Stimulated activated CD8-positive, alpha-beta memory T cell treated with anti-CD3 and anti-CD28 coated beads, Interleukin-15, amount 100 ng/mL, for 48 hours (primary cell): ENCODE measurements at regions not wholly inside any gene's neighbourhood (a gene's known extent, or its start where the extent isn't known, plus 50 kb on each side); places are given as distances from the start of the nearest gene placed in this dataset.
"Not testable (repeated sequence)": the region's sequence is repeated elsewhere in the genome, so short reads cannot be mapped to it uniquely, and the experiment has no call there.

ENCODE experiments used
- DNase-seq, 2 donors: peaks; one replicate each; pipeline ENCODE4 v3.0.0-alpha.2; 2020; ENCODE audit warnings: low read depth in 2 of 2

- no peak for DNase-seq
These were observed 57.7 kb downstream of the RAD51AP2 start for GRCh38 chr2:17460371-17461086.

- no peak for DNase-seq
These were observed 62.9 kb downstream of the RAD51AP2 start for GRCh38 chr2:17455343-17455742.

- not testable (repeated sequence) for DNase-seq
These were observed 72.0 kb downstream of the RAD51AP2 start for GRCh38 chr2:17446191-17446590.

- no peak for DNase-seq
These were observed 72.5 kb downstream of the RAD51AP2 start for GRCh38 chr2:17445744-17446143.

GRCh38 chr2:17442334-17442733 lies 75.9 kb downstream of the RAD51AP2 start:
- DNase-seq: no peak

GRCh38 chr2:17441790-17442189 lies 76.5 kb downstream of the RAD51AP2 start:
- no peak for DNase-seq

- no peak for DNase-seq
These were observed 77.0 kb downstream of the RAD51AP2 start for GRCh38 chr2:17441055-17441771.

- no peak for DNase-seq
These were observed 87.9 kb downstream of the RAD51AP2 start for GRCh38 chr2:17430326-17430725.

DNA sequence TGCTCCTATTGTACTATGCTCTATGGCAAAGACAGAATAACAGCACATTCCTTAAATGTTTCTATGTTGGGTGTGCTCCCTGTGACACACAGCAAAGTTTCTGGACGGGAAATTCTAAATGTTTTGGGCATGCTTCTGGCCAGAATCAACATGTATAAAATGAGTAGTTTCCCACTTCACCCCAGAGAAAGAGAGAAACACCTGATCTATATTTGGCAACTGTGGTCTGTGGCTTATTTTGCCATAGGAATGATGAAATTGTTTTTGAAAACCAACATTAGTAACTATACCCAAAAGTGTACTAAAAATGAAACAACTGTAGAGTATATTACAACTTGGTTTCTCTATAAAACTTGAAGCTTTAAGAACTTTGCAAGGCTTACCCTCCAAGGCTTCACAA lies 89.1 kb downstream of the RAD51AP2 start:
- no peak for DNase-seq

DNA sequence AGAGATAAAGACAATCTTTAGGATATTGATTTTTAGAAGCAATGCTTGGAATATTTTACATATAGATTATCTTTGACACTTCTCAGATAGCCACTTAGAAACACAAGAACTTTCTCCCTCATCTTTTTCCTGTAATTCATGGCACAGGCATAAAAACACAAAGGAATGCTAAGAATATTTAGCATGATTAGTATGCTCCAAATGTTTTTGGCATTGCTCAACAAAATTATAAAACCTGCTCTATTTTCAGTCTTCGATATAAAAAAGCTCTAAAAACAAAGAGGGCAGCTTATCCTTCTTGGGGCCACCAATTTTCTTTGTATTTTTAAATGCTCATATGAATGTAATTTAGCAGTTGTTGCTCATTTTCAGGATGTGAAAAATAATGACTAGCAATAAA lies 90.8 kb downstream of the RAD51AP2 start:
- DNase-seq: no peak

GRCh38 chr2:17426743-17427142 lies 91.5 kb downstream of the RAD51AP2 start:
- no peak for DNase-seq

- DNase-seq: no peak
These were observed 96.2 kb downstream of the RAD51AP2 start for GRCh38 chr2:17422061-17422460.

DNA sequence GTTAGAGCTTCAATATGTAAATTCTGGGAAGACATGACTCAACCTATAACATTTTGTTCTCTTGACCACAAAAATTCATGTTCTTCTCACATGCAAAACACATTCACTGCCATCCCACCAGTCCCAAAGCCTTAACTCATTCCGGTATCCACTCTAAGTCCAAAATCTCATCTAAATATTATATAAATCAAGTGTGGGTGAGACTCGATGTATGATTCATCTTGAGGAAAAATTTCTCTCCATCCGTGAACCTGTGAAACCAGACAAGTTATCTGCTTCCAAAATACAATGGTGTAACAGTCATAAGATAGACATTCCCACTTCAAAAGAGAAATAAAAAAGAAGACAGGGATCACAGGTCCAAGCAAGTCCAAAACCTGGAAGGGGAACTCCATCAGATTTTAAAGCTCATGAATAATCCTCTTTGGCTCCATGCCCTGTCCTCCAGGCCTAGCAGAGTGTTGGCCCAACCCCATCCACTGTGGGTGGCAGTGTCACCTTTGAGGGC lies 101.3 kb downstream of the RAD51AP2 start:
- no peak for DNase-seq

DNA sequence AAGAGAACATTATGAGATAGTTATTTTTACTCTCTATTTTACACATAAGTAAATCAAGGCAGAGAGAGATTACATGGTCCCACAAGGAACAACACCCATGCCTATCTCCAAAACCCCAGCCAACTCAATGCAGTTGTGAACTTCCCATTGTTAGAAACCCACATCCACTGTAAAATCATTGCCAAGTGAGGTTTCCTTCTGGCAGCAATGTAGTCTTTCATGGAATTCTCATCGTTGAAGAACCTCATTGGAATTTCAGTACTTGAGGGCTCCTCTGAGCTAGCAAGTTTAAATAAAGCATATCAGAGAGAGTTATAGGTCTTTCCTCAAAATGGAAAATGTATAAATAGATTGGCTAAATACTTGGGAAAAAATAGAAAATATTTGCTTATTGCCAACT lies 105.2 kb downstream of the RAD51AP2 start:
- no peak for DNase-seq

GRCh38 chr2:17401096-17401495 lies 117.1 kb downstream of the RAD51AP2 start:
- DNase-seq: no peak

DNA sequence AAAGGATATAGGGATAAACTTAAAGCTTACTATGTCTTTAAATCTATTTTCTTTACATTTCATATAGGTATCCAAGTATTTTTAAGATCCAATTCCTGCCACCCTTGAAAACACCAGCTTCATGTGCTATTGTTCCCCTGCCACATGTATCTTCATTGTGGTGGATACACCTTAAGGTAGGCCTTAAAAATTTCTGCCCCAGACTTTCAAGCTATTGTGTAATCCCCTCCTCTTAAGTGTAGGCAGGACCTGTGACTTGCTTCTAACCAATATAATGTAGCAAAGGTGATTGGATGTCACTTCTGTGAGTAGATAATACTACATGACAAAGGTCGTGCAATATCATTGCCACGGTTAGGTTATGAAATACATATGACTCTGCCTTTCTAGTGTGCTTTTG lies 119.5 kb downstream of the RAD51AP2 start:
- no peak for DNase-seq

DNA sequence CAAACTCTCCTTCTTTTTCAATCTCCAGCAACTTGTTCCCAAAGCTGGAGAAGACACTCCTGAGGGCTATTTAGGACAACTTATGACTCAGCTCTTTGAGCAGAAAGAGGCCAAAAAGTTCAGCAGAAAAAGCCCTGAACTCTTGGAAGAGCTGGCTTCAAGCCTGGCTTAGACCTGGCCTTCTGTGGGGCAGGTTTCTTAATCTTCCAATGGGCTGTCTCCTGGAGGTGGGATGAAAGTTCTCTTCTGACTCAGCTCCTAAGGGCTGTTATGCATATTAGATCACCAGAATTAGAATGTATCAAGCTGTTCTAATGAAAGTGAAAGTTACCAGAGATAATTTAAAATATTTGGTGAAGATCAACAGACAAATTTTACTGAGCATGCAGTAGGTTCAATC lies 129.4 kb downstream of the RAD51AP2 start:
- no peak for DNase-seq

DNA sequence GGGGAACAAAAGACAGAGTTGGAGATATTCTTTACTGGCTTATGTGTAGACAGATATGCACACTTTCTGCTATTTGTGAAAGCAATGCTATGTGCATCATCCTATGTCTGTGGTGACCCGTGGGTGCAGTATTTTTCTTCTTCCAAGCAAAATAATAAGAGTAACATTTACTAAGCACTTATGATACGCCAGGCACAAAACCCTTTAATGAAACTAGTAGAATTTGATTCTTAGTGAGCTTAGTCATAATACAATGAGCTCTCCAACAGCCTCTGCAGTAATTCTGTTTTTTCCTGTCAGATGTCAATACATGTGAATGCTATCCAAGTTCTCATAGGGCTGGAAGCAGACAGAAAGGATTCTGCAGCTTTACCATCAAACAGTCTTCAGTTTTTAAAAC lies 130.6 kb downstream of the RAD51AP2 start:
- DNase-seq: no peak

GRCh38 chr2:17386771-17387170 lies 131.5 kb downstream of the RAD51AP2 start:
- no peak for DNase-seq

DNA sequence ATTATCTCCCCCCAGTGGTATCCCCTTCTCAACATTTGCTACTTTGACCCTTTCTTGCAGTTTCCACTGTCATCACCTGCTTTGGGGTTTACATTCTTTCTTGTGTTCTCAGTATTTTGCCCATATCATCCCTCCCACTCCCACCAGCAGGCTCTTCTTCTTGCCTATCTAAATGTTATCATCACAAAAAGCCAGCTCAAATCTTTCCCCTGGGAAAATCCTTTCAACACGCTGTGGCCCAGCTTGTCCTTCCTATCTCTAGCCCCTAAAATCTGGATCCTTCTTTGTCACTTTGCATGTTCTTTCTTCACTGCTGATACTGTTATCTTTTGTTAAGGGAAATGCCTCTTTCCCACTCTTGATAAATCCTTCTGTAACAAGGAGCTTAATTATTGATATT lies 138.2 kb downstream of the RAD51AP2 start:
- DNase-seq: no peak

DNA sequence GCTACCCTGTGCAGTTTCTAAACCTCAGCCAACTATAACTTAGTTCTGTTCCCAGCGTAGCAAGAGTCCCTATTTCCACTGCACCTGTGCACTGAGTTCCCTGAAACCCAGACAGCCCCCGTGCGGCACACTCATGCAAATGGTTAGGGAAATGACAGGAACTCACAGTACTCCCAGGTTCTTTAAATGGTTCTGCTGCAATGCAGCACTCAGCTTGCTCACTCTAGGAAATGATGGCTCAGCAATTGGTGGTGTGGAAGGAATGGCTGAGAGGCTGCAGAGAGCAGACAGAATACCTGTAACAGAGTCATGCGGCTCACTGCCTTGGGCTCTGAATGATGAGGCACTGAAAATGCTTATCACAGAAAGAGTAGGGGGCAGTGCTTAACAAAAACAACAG lies 143.0 kb downstream of the RAD51AP2 start:
- no peak for DNase-seq

GRCh38 chr2:17373741-17374140 lies 144.5 kb downstream of the RAD51AP2 start:
- no peak for DNase-seq

GRCh38 chr2:17373041-17373440 lies 145.2 kb downstream of the RAD51AP2 start:
- no peak for DNase-seq
